ENCODE measurements at regions not wholly inside any gene's neighbourhood (a gene's known extent, or its start where the extent isn't known, plus 50 kb on each side); places are given as distances from the start of the nearest gene placed in this dataset.

DNA sequence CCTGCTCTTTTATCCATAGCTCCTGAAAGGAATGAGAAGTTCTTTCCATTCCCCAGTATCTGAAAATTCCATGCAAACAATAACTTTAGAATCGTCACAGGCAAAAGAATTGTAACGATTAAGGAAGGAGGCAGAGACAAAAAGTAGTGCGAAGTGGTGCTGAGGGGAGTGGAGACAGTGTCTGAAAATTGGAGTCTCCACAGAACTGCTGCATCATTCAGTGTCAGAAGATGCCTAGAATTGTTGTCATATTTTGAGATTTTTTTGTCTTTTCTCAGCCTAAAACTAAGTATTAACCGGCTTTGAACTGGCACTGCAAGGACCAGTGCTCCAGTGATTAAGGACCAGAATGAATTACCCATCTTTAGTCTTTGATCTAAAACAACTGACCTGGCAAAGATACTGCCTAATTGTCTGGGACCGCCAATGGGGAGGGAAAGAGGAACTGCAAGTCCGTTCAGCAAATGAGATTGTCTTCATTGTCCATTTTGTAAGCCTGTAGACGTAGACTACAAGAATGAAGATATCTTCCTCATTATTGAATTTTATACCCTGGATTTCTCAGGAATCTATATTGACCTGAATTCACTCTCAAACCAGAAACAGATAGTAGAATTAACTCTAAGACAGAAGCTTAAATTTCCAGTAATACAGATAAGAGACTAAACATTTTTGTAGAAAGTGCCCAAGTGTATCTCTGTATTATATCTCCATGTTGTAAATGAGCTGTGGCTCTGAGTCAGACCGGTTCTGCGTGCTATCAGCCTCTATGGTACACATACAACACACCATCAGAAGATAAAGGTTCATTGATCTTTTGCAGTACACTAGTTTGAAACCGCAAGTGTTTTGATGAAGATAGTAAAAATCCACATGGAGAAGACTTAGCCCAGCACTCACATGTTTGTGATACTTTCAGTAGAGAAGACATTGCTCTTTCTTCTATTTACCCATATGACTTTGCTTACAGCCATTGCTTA is 293.2 kb downstream of the EFNB2 start:
- DNase-seq (ENCODE audit: low read depth): no peak

GRCh38 chr13:106238690-106239089 is 296.8 kb downstream of the EFNB2 start:
- no peak for DNase-seq (ENCODE audit: low read depth)

DNA sequence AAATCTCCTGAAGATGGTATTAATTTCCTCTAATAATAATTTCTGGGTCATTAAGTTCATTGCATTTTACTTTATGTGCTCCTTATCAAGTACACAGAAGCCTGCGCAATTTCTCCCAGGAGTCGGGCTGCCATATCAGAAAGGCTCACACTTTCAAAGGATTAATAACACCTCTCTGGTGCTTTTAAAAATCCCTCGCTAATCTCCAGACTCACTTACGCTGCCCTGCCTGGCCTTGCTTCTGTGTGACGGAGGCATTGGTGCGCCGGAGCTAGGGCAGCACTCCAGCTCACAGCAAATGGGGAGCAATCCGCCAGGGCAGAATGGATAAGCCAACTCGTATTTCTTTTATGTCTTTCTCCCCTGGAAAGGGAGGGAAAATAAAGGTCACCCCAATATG is 300.8 kb downstream of the EFNB2 start:
- no peak for DNase-seq (ENCODE audit: low read depth)

- no peak for DNase-seq (ENCODE audit: low read depth)
These were observed 302.2 kb downstream of the EFNB2 start for GRCh38 chr13:106233134-106233735.

- DNase-seq (ENCODE audit: low read depth): no peak
These were observed 302.8 kb downstream of the EFNB2 start for GRCh38 chr13:106232681-106233080.

DNA sequence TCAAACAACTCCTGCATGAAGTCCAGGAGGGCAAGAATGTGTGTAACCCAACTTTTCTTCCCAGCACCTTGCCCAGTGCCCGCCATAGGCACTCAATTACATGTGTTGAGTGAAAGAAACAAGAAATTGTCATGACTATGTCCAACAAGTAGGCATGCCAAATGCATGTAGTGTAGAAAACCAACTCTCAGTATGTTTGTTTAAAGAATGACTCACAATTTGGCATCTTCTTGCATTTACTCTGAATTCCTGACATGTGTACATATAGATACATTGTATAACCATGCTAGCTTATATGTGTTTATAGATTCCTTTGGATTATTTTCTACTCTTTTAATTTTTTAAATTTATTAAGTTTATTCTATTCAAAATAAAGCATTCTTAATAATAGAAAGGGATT is 305.0 kb downstream of the EFNB2 start:
- no peak for DNase-seq (ENCODE audit: low read depth)

GRCh38 chr13:106225126-106225525 is 310.3 kb downstream of the EFNB2 start:
- peak; percentile 19 for DNase-seq (ENCODE audit: low read depth)

DNA sequence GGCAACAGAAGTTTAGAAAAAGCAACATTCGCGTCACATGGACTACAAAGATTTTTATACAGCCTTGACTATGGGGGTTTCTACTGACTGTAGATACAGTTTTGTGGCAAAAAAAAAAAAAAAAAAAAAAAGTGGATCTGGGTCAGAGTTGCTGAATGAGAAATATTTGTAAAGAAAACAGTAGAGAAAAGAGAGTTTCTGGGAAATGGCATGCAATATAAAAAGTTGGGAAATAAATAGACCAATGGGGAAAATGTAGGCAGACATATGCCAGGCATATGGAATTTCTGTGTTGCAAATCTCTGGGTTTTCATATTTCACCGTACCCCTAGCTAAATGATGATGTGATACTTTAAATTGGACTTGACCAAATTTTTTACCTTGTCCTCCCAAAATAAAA is 315.3 kb downstream of the EFNB2 start:
- no peak for DNase-seq (ENCODE audit: low read depth)

- no peak for DNase-seq (ENCODE audit: low read depth)
These were observed 322.3 kb downstream of the EFNB2 start for GRCh38 chr13:106213028-106213757.

- DNase-seq (ENCODE audit: low read depth): no peak
These were observed 323.0 kb downstream of the EFNB2 start for GRCh38 chr13:106212386-106213010.

GRCh38 chr13:106210324-106210723 is 325.1 kb downstream of the EFNB2 start:
- no peak for DNase-seq (ENCODE audit: low read depth)

DNA sequence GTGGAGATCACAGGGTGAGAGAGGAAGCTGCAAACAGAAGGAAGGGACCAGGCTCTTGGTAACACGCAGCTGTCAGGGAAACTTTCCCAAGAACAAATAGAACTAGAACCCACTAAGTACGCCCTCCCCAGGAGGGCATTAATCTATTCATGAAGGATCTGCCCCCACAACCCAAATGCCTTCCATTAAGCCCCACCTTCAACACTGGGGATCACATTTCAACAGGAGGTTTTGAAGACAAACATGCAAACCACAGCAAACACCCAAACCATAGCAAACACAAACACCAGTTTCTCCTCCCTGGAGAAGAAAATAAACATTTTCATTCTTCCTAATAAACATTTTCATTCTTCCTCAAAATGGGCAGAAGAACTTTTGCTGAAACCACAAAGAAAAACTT is 329.6 kb downstream of the EFNB2 start:
- no peak for DNase-seq (ENCODE audit: low read depth)

DNA sequence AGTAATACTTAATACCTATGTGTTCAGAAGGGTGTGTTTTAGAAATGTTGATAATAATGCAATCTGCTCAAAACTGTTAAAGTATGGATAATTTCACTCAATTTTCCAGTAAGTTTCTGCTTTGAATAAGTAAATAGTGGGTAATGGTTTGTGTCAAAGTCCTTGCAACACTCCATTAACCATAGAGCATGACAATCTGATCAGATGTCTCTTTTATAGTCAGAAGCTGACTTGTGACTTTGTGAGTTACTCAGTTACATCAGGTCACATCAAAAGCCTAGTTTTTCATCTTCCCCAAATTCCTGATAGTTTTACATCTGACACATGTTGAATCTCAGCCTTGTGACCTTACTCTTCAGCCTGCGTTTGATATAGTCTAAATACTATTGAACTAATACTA is 338.0 kb downstream of the EFNB2 start:
- no peak for DNase-seq (ENCODE audit: low read depth)

DNA sequence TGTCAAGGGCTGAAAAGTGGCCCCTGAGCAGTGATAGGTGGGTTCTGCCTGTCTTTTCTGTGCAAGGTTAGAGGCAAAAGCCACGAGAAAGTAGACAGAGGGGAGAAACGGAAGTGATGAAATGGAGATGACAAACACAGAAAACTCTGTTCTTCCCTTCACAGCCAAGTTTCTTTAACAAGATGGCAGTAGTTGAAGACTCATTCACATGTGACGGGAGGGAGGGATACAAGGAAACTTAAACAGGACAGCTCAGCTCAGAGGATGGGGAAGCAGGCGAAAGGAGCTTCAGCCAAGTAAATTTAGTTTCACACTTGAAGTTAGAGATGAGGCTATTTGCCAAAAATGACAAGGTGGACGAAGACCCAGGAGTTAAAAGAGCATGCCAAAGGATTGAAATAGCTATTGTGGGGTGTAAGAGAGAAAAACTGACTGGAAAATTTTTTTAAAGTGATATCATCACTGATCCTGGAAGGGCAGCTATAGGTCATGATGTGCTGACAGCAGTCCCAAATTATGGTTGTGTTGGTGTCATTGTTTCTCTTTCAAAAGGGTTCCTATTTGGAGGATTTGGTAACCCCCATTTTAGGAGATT is 347.9 kb downstream of the EFNB2 start:
- no peak for DNase-seq (ENCODE audit: low read depth)

- DNase-seq (ENCODE audit: low read depth): no peak
These were observed 348.4 kb downstream of the EFNB2 start for GRCh38 chr13:106187101-106187500.

- DNase-seq (ENCODE audit: low read depth): no peak
These were observed 349.0 kb downstream of the EFNB2 start for GRCh38 chr13:106186366-106187030.

GRCh38 chr13:106184790-106185189 is 350.7 kb downstream of the EFNB2 start:
- no peak for DNase-seq (ENCODE audit: low read depth)

- DNase-seq (ENCODE audit: low read depth): no peak
These were observed 351.9 kb downstream of the EFNB2 start for GRCh38 chr13:106183410-106184065.

DNA sequence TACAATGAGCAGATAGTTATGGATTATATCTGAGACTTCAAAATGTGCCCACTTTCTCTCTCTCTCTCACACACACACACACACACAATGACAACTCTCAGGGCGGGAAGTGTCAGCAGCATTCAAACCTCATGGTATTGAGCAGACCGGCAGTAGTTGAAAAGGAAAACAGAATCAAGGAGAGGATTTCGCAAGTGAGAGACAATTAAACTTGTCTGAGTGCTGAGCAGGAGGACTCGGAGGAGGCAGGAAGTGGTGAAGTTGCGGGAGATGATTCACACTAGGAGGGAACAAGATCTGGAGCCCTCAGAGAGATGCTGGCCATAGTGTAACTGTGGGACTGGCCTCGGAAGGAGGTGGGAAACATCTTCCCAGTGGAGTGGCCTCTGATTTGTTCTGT is 353.1 kb downstream of the EFNB2 start:
- no peak for DNase-seq (ENCODE audit: low read depth)

- no peak for DNase-seq (ENCODE audit: low read depth)
These were observed 356.6 kb downstream of the EFNB2 start for GRCh38 chr13:106178816-106179215.

DNA sequence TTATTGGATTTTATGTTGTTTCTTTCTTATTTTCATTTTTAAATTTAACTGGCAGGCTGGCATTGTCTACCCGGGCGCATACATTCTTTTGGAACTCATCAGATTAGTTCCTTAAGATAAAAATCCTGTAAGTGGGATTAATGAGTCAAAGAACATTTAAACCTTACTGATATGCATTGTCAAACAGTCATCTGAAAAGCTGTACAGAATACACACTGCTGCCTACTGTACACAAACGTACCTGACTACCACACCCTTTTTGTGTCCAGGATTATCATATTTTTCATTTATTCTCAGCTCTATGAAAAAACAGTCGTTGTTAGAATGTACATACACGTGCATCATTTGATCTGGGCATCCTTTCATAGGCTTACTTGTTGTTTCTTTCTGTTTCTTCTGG is 358.3 kb downstream of the EFNB2 start:
- no peak for DNase-seq (ENCODE audit: low read depth)

Data from forelimb muscle (tissue), 1 donor.